Mesothelial cell of epicardium (in vitro differentiated cells): ENCODE measurements at regions not wholly inside any gene's neighbourhood (a gene's known extent, or its start where the extent isn't known, plus 50 kb on each side); places are given as distances from the start of the nearest gene placed in this dataset.

Experiments used
- DNase-seq, 2 experiments: peaks; one replicate each; pipeline ENCODE4 v3.0.0; 2021; ENCODE audit warnings: low spot score in 2 of 2; ENCODE audit not compliant: unreplicated experiment in 2 of 2
- H3K27ac Mint-ChIP-seq: 2 replicates; pipeline ENCODE4 v1.8.0; 2021; ENCODE audit warnings: mixed read lengths
- H3K27me3 Mint-ChIP-seq: 2 replicates; pipeline ENCODE4 v1.8.0; 2021; ENCODE audit warnings: low read depth, mixed read lengths
- H3K36me3 Mint-ChIP-seq: 2 replicates; pipeline ENCODE4 v1.8.0; 2021; ENCODE audit warnings: mixed read lengths
- H3K4me1 Mint-ChIP-seq: 2 replicates; pipeline ENCODE4 v1.8.0; 2021; ENCODE audit warnings: mixed read lengths
- H3K4me3 Mint-ChIP-seq: 2 replicates; pipeline ENCODE4 v1.8.0; 2021; ENCODE audit warnings: mild to moderate bottlenecking, moderate library complexity, mixed read lengths
- H3K9me3 Mint-ChIP-seq: 2 replicates; pipeline ENCODE4 v1.8.0; 2021; ENCODE audit warnings: mixed read lengths
- CTCF ChIP-seq: fragments of 200-600 bp; sonication (generic); IDR thresholded peaks from one replicate; pipeline ENCODE4 v1.5.0; 2021; ENCODE audit warnings: antibody characterized with exemption; ENCODE audit not compliant: unreplicated experiment

- no peak for TF ChIP-seq CTCF
- peaks cover 16% of the 10 kb centered on the region for H3K9me3 Mint-ChIP-seq
- no peak overlapping the region for H3K27ac Mint-ChIP-seq
- no peaks in the 10 kb centered on the region for H3K4me1 Mint-ChIP-seq
- DNase-seq: no peak
- peaks cover 3% of the 10 kb centered on the region for H3K27me3 Mint-ChIP-seq
- H3K4me3 Mint-ChIP-seq: no peak overlapping the region
- peaks cover 2% of the 10 kb centered on the region for H3K36me3 Mint-ChIP-seq
These were observed 162.1 kb downstream of the SNX18 start for GRCh38 chr5:54679686-54680085.

GRCh38 chr5:54678737-54679136, 161.2 kb downstream of the SNX18 start:
- Mint-ChIP-seq H3K9me3 (peaks cover 17% of the 10 kb centered on the region), H3K36me3 (peaks cover 2% of the 10 kb centered on the region), H3K27ac (no peak overlapping the region), H3K4me3 (no peak overlapping the region), H3K4me1 (peaks cover 1% of the 10 kb centered on the region), H3K27me3 (peaks cover 3% of the 10 kb centered on the region)
- DNase-seq: no peak
- TF ChIP-seq CTCF: no peak

GRCh38 chr5:54676481-54677340, 159.2 kb downstream of the SNX18 start:
- Mint-ChIP-seq H3K36me3 (no peaks in the 10 kb centered on the region), H3K27me3 (peaks cover 3% of the 10 kb centered on the region), H3K27ac (no peak overlapping the region), H3K9me3 (peaks cover 17% of the 10 kb centered on the region), H3K4me3 (no peak overlapping the region), H3K4me1 (peaks cover 2% of the 10 kb centered on the region)
- no peak for DNase-seq
- TF ChIP-seq CTCF: no peak

GRCh38 chr5:54673523-54674225, 156.1 kb downstream of the SNX18 start:
- no peak for DNase-seq
- peaks cover 17% of the 10 kb centered on the region for H3K9me3 Mint-ChIP-seq

GRCh38 chr5:54672871-54673270, 155.3 kb downstream of the SNX18 start:
- H3K4me1 Mint-ChIP-seq: peaks cover 2% of the 10 kb centered on the region

More at GRCh38 chr5:54673523-54674225, 156.1 kb downstream of the SNX18 start:
- Mint-ChIP-seq H3K27me3 (peaks cover 2% of the 10 kb centered on the region), H3K4me3 (no peak overlapping the region), H3K36me3 (no peaks in the 10 kb centered on the region), H3K4me1 (peaks cover 2% of the 10 kb centered on the region), H3K27ac (no peak overlapping the region)
- no peak for TF ChIP-seq CTCF

More at GRCh38 chr5:54672871-54673270, 155.3 kb downstream of the SNX18 start:
- no peak for DNase-seq
- H3K27ac Mint-ChIP-seq: no peak overlapping the region
- peaks cover 25% of the 10 kb centered on the region for H3K9me3 Mint-ChIP-seq
- H3K36me3 Mint-ChIP-seq: no peaks in the 10 kb centered on the region
- H3K4me3 Mint-ChIP-seq: no peak overlapping the region
- TF ChIP-seq CTCF: no peak
- H3K27me3 Mint-ChIP-seq: no peaks in the 10 kb centered on the region
